ENCODE measurements at regions not wholly inside any gene's neighbourhood (a gene's known extent, or its start where the extent isn't known, plus 50 kb on each side); places are given as distances from the start of the nearest gene placed in this dataset.
A peak's percentile ranks its signal among the peaks of the same experiment; 100 is the strongest.

GRCh38 chr4:104418286-104418685 lies 76.4 kb downstream of the CXXC4 start:
- no peak for DNase-seq
- intact Hi-C loops (cut with DNase I) = no loop called here
- no peak for ATAC-seq

- DNase-seq (no peak), ATAC-seq (no peak)
Observed at GRCh38 chr4:104417357-104417882, 77.3 kb downstream of the CXXC4 start.

DNA sequence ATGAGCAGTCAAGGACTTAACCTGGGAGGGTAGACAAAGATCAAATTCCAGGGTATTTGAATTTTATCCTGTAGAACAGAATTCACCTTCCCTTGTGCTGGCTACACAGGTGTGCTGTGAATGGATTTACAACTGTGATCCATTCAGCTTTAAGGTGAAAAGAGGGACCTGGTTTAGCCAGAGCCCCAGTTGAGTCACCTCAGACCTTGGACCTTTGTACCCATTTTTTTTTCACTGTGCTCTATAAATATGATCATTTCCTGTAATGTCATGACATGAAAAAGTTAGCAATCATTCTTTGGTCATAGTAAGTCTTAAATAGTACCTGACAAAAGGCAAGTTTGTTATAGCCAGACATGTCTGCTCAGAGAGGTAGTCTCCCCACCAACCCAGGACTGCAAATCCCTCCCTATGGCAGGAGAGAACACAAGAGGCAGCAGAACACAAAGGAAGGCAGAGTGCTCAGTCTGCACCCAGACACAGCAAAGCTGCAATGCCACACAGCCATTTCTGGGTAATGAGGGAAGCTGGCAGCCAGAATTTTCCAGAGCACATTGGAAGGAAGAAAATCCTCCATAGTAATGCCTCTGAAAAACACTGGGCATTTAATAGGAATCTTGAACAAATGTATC lies 77.9 kb downstream of the CXXC4 start:
- no peak for ATAC-seq
- intact Hi-C loops (cut with DNase I) = no loop called here
- no peak for DNase-seq

More at GRCh38 chr4:104417357-104417882, 77.3 kb downstream of the CXXC4 start:
- intact Hi-C loops (cut with DNase I) = no loop called here

DNA sequence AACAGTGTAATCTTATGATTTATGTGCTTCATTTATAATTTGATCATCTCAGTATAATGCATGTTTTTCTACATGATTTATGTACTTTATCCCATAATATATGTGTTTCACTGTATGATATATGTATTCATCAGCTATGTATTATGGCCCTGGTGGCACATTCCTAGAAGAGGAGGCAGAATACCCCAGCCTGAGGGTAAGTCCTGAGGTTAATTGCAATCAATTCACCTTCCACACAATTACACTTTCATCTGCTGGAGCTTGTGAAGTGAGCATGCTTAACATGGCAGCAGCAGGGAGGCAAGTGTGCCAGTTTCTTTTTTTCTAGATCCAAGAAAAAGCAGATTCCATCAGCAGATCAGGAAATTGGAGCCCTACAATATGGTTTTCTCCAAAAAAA lies 81.2 kb downstream of the CXXC4 start:
- DNase-seq (no peak), ATAC-seq (no peak)
- intact Hi-C loops (cut with DNase I) = no loop called here

DNA sequence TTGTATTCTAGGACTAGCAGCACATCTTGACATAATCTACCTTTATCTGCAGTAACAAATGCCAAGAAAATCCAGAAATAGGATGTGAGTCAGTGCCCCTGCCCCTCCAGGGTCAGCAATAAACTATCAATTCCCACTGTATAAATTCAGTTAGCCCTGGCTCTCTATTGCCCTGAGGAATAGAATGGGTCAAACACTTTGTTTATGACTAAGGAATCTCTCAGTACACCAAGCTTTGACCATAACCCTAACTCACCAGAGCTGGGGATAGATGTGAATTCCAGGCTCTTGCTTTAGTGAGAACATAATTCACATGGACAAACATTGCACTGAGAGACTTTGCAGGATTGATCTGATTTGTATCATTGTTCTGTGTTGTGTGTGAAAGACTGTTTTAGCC lies 82.3 kb downstream of the CXXC4 start:
- ATAC-seq (no peak), DNase-seq (no peak)
- intact Hi-C loops (cut with DNase I) = no loop called here

DNA sequence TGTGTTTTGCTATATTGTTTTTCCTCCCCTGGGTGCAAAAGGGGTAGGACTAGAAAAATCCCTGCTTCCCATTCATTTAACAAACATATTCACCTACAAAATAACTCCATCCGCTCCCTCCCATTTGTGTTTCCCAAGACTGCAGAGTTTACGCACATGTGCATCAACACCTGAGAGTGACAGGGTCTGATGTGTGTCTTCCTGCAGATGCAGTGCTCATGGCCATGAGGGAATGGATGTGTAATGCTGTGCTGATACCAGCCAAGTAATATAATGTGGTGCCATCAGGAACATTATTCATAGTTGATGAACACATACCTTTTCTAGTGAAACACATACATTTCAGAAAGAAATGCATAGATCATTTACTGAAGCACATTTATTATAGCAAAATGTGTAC lies 83.2 kb downstream of the CXXC4 start:
- ATAC-seq = no peak
- no peak for DNase-seq
- intact Hi-C loops (cut with DNase I) = no loop called here

- ATAC-seq = no peak
- intact Hi-C loops (cut with DNase I) = no loop called here
- DNase-seq = no peak
Observed at GRCh38 chr4:104408878-104409277, 85.8 kb downstream of the CXXC4 start.

- ATAC-seq = no peak
- intact Hi-C loops (cut with DNase I) = no loop called here
- DNase-seq = no peak
Observed at GRCh38 chr4:104404361-104404760, 90.3 kb downstream of the CXXC4 start.

- intact Hi-C loops (cut with DNase I) = no loop called here
- ATAC-seq = no peak
- no peak for DNase-seq
Observed at GRCh38 chr4:104395168-104395614, 99.5 kb downstream of the CXXC4 start.

GRCh38 chr4:104394406-104395167 lies 100.1 kb downstream of the CXXC4 start:
- intact Hi-C loops (cut with DNase I) = no loop called here
- DNase-seq (no peak), ATAC-seq (peak in 1 of 2 donors; percentile 47)

GRCh38 chr4:104393655-104394324 lies 100.9 kb downstream of the CXXC4 start:
- intact Hi-C loops (cut with DNase I) = no loop called here
- ATAC-seq = no peak
- no peak for DNase-seq

GRCh38 chr4:104385713-104386112 lies 109.0 kb downstream of the CXXC4 start:
- ATAC-seq (no peak), DNase-seq (no peak)
- intact Hi-C loops (cut with DNase I) = no loop called here

DNA sequence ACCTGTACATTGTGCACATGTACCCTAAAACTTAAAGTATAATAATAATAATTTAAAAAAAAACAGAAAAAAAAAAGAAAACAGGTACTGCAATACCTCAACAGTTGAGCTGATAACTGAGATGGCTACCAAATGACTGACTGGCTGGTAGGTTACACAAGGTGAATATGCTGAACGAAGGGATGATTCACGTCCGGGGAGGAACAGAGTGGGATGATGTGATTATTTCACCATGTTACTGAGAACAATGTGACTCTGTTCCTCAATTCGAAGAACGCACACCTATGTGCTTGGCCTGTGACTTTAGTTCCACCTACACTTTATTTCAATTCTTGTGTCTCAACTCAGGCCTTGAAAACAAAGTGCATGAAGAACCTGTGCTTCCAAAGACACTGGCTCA lies 111.7 kb downstream of the CXXC4 start:
- no peak for ATAC-seq
- intact Hi-C loops (cut with DNase I) = no loop called here

GRCh38 chr4:104381729-104382128 lies 113.0 kb downstream of the CXXC4 start:
- DNase-seq = no peak
- intact Hi-C loops (cut with DNase I) = no loop called here
- no peak for ATAC-seq

More for the DNA sequence above, 111.7 kb downstream of the CXXC4 start:
- no peak for DNase-seq

GRCh38 chr4:104365618-104366017 lies 129.1 kb downstream of the CXXC4 start:
- DNase-seq = no peak
- intact Hi-C loops (cut with DNase I) = no loop called here
- no peak for ATAC-seq

GRCh38 chr4:104353481-104353880 lies 141.2 kb downstream of the CXXC4 start:
- DNase-seq = no peak
- no peak for ATAC-seq
- intact Hi-C loops (cut with DNase I) = no loop called here

GRCh38 chr4:104352211-104352610 lies 142.5 kb downstream of the CXXC4 start:
- intact Hi-C loops (cut with DNase I) = no loop called here
- DNase-seq (no peak), ATAC-seq (no peak)

- intact Hi-C loops (cut with DNase I) = no loop called here
- DNase-seq = no peak
- no peak for ATAC-seq
Observed at GRCh38 chr4:104351706-104352105, 143.0 kb downstream of the CXXC4 start.

- intact Hi-C loops (cut with DNase I) = no loop called here
- ATAC-seq (no peak), DNase-seq (no peak)
Observed at GRCh38 chr4:104345598-104346242, 149.0 kb downstream of the CXXC4 start.
